EL (cell line): ENCODE measurements at regions not wholly inside any gene's neighbourhood (a gene's known extent, or its start where the extent isn't known, plus 50 kb on each side); places are given as distances from the start of the nearest gene placed in this dataset.
A peak's percentile ranks its signal among the peaks of the same experiment; 100 is the strongest.
"Not testable (repeated sequence)": the region's sequence is repeated elsewhere in the genome, so short reads cannot be mapped to it uniquely, and the experiment has no call there.

Experiments used
- DNase-seq: peaks from one replicate; pipeline ENCODE4 v3.0.0-alpha.2; 2016

GRCh38 chrX:47302396-47302795 lies 68.0 kb upstream of the ZNF157 start:
- no peak for DNase-seq

- DNase-seq = not testable (repeated sequence)
Observed at GRCh38 chrX:47306471-47307023, 63.8 kb upstream of the ZNF157 start.

- peak; percentile 50 for DNase-seq
Observed at GRCh38 chrX:47311932-47312774, 58.2 kb upstream of the ZNF157 start.

- DNase-seq = no peak
Observed at GRCh38 chrX:47313056-47313455, 57.3 kb upstream of the ZNF157 start.

- no peak for DNase-seq
Observed at GRCh38 chrX:47316276-47317025, 53.9 kb upstream of the ZNF157 start.
